Panc1 (cell line): ENCODE measurements at regions not wholly inside any gene's neighbourhood (a gene's known extent, or its start where the extent isn't known, plus 50 kb on each side); places are given as distances from the start of the nearest gene placed in this dataset.

Experiments
- ATAC-seq: fragments of 200-7000 bp; cut with Tn5 transposase; 2 replicates; pipeline ENCODE4 v1.9.1; 2020; ENCODE audit warnings: mild to moderate bottlenecking, moderate library complexity
- BruUV-seq: library from RNA; stranded (reverse); fragments of 400-500 nt; replicated peaks from 2 replicates; lab custom pipeline; 2021; lab: Mats Ljungman, UMichigan
- CTCF ChIA-PET: fragments of 300-600 bp; sonication (Branson Sonifier 250); formaldehyde crosslinking; loops from one replicate; lab custom pipeline; 2022; ENCODE audit warnings: antibody characterized with exemption; lab: Charles Lee
- POLR2A ChIA-PET: fragments of 300-600 bp; sonication (Branson Sonifier 250); formaldehyde crosslinking; loops from one replicate; lab custom pipeline; 2022; ENCODE audit warnings: antibody characterized with exemption; lab: Charles Lee
- DNase-seq: peaks from one replicate; pipeline ENCODE4 v3.0.0-alpha.2; 2010; ENCODE audit warnings: low read depth, low spot score
- H3K27ac ChIP-seq: 2 replicates; pipeline ENCODE4 v1.5.1; 2011; ENCODE audit warnings: mild to moderate bottlenecking, low read length, inconsistent platforms
- H3K27me3 ChIP-seq: fragments of 200-500 bp; sonication (Bioruptor generic); 2 replicates; pipeline ENCODE4 v1.6.0; 2014; ENCODE audit warnings: low read length, inconsistent platforms; ENCODE audit not compliant: control insufficient read depth, insufficient read depth
- H3K36me3 ChIP-seq: fragments of 200-500 bp; sonication (Bioruptor generic); 2 replicates; pipeline ENCODE4 v1.5.1; 2014; ENCODE audit warnings: inconsistent platforms, mild to moderate bottlenecking, low read length, moderate library complexity; ENCODE audit not compliant: control insufficient read depth, insufficient read depth
- H3K4me1 ChIP-seq: 2 replicates; pipeline ENCODE4 v1.5.1; 2011; ENCODE audit warnings: inconsistent platforms, mild to moderate bottlenecking, low read length, moderate library complexity; ENCODE audit not compliant: control insufficient read depth, insufficient read depth
- H3K4me3 ChIP-seq, 2 experiments: 2 replicates each; pipeline ENCODE4 v1.5.1; 2011 to 2012; ENCODE audit warnings: low read depth in 2 of 2, low read length in 2 of 2, mild to moderate bottlenecking in 2 of 2, inconsistent platforms in 1 of 2, moderate library complexity in 1 of 2
- H3K9me3 ChIP-seq: fragments of 200-500 bp; sonication (Bioruptor generic); 2 replicates; pipeline ENCODE4 v1.5.1; 2014; ENCODE audit warnings: low read depth, mild to moderate bottlenecking, inconsistent platforms, low read length, moderate library complexity; ENCODE audit not compliant: control insufficient read depth, insufficient read depth
- CTCF ChIP-seq: fragments of 450-650 bp; IDR thresholded peaks from 2 replicates; pipeline ENCODE4 v1.5.1; 2017; ENCODE audit warnings: mild to moderate bottlenecking
- POLR2AphosphoS5 ChIP-seq: IDR thresholded peaks from 2 replicates; pipeline ENCODE4 v1.6.1; 2012; ENCODE audit warnings: mild to moderate bottlenecking, low read depth, low read length, moderate library complexity
- SIN3A ChIP-seq: IDR thresholded peaks from 2 replicates; pipeline ENCODE4 v1.6.1; 2012; ENCODE audit warnings: low read depth, mild to moderate bottlenecking, low read length, moderate library complexity, borderline replicate concordance; ENCODE audit not compliant: insufficient read depth
- TCF7L2 ChIP-seq: IDR thresholded peaks from 2 replicates; pipeline ENCODE4 v1.6.1; 2011; ENCODE audit warnings: mild to moderate bottlenecking, low read depth, low read length, inconsistent platforms
- in situ Hi-C: cut with HindIII; loops from 2 replicates; pipeline ENCODE4 v1.10.0; 2016; ENCODE audit warnings: low sequenced_read_pairs, low pct_unique_long_range_greater_than_20kb
- intact Hi-C: fragments of 100-400 bp; cut with micrococcal nuclease; formaldehyde crosslinking; loops from one replicate; pipeline ENCODE4 v1.10.0; 2022; ENCODE audit not compliant: unreplicated experiment
- TF ChIP-seq, protein P1 (sequence below), 2 experiments: IDR thresholded peaks; 2 replicates each; pipeline ENCODE4 v1.6.1; 2011 to 2012; ENCODE audit warnings: low read depth in 2 of 2, control low read depth in 1 of 2, low read length in 1 of 2, mild to moderate bottlenecking in 1 of 2, moderate library complexity in 1 of 2; ENCODE audit not compliant: insufficient read depth in 1 of 2

DNA sequence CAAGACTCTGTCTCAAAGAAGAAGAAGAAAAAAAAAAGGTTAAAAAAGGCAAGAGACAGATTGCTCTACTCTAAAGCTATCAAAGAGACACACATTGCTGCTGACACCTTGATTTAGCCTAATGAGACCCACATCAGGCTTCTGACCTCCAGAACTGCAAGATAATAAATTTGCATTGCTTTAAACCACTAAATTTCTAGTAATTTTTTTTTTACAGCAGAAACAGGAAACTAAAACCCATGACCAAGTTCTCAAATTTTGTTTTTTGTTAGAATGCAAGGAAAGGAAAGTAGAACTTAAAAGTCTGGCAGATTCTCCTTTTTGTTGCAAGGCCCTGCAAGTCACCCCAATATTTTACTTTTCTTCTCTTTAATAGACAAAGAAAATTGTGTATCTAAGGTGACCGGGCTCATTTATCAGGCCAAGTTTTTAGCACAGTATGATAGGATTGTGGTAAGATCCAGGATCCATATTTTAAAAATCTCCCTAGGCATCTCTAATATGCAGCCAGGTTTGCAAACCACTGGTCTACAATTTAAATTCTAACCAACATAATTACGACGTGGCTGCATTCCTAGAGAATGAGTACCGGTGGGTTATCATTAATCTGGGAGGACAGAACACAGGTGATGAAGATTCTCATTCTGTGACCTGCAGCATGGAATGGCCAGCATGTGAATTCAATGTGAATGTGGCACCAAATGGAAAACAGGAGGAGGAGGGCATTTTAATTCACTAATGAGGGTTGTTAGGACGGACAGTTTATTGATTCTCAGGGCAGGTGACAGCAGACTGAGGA is 56.7 kb upstream of the MED4 start:
- Histone ChIP-seq H3K4me3 (no peak overlapping the region), H3K36me3 (no peaks in the 10 kb centered on the region), H3K9me3 (no peaks in the 10 kb centered on the region), H3K4me1 (no peaks in the 10 kb centered on the region), H3K27me3 (no peaks in the 10 kb centered on the region), H3K27ac (no peak overlapping the region)
- ATAC-seq (no peak), DNase-seq (no peak)
- CTCF ChIA-PET = no interaction called here
- POLR2A ChIA-PET = no interaction called here
- BruUV-seq = no TSS peak
- in situ Hi-C loops = no loop called here
- intact Hi-C loops = no loop called here
- TF ChIP-seq, protein P1, sequence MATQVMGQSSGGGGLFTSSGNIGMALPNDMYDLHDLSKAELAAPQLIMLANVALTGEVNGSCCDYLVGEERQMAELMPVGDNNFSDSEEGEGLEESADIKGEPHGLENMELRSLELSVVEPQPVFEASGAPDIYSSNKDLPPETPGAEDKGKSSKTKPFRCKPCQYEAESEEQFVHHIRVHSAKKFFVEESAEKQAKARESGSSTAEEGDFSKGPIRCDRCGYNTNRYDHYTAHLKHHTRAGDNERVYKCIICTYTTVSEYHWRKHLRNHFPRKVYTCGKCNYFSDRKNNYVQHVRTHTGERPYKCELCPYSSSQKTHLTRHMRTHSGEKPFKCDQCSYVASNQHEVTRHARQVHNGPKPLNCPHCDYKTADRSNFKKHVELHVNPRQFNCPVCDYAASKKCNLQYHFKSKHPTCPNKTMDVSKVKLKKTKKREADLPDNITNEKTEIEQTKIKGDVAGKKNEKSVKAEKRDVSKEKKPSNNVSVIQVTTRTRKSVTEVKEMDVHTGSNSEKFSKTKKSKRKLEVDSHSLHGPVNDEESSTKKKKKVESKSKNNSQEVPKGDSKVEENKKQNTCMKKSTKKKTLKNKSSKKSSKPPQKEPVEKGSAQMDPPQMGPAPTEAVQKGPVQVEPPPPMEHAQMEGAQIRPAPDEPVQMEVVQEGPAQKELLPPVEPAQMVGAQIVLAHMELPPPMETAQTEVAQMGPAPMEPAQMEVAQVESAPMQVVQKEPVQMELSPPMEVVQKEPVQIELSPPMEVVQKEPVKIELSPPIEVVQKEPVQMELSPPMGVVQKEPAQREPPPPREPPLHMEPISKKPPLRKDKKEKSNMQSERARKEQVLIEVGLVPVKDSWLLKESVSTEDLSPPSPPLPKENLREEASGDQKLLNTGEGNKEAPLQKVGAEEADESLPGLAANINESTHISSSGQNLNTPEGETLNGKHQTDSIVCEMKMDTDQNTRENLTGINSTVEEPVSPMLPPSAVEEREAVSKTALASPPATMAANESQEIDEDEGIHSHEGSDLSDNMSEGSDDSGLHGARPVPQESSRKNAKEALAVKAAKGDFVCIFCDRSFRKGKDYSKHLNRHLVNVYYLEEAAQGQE (IDR thresholded peaks at IDR 0.05; ENCODE audit: insufficient read depth in 1 of 2, low read depth in 2 of 2, low read length in 1 of 2) = no peak
- TF ChIP-seq CTCF (no peak), SIN3A (no peak), TCF7L2 (no peak), POLR2AphosphoS5 (no peak)

DNA sequence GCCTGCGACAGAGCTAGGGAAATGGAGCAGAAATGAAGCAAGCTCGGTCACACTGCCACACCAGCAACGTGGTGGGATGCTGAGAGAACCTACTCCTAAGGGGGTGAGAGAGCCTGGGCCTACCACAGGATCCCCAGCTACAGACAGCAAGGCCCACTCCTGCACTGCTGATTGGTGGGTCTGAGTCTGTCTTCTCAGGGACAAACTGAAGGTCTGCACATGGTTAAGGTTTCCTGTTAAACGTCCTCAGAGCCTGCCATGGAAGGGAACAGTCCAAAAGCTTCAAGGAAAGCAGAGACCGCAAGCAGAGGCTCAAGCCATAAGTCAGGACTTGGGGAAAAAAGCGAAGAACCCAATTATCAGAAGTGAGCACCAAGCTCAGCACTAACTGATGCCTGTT is 53.5 kb upstream of the MED4 start:
- ATAC-seq (no peak), DNase-seq (no peak)
- no peak overlapping the region for H3K27ac ChIP-seq
- TF ChIP-seq POLR2AphosphoS5 (no peak), TCF7L2 (no peak), SIN3A (no peak), CTCF (no peak)
- TF ChIP-seq, protein P1 (IDR thresholded peaks at IDR 0.05; ENCODE audit: insufficient read depth in 1 of 2, low read depth in 2 of 2, low read length in 1 of 2) = no peak
- in situ Hi-C loops (no loop called here), intact Hi-C loops (no loop called here)
- H3K4me1 ChIP-seq = no peaks in the 10 kb centered on the region
- no peaks in the 10 kb centered on the region for H3K9me3 ChIP-seq
- no peaks in the 10 kb centered on the region for H3K27me3 ChIP-seq
- no TSS peak for BruUV-seq
- H3K4me3 ChIP-seq = no peak overlapping the region
- CTCF ChIA-PET = no interaction called here
- H3K36me3 ChIP-seq = no peaks in the 10 kb centered on the region
- POLR2A ChIA-PET = interaction anchor here (0.7 kb wide), 1 partner anchor 13 kb away, joined by 4 read pairs; no protein-coding TSS in a partner anchor
